PC-9 (cell line): ENCODE measurements at regions not wholly inside any gene's neighbourhood (a gene's known extent, or its start where the extent isn't known, plus 50 kb on each side); places are given as distances from the start of the nearest gene placed in this dataset.

Experiments
- BruUV-seq: library from RNA; stranded (reverse); fragments of 400-500 nt; replicated peaks from 2 replicates; lab custom pipeline; 2021; lab: Mats Ljungman, UMichigan
- CTCF ChIA-PET: fragments of 300-600 bp; sonication (Branson Sonifier 250); formaldehyde crosslinking; loops from one replicate; lab custom pipeline; 2022; ENCODE audit warnings: antibody characterized with exemption; lab: Charles Lee
- POLR2A ChIA-PET: fragments of 300-600 bp; sonication (Branson Sonifier 250); formaldehyde crosslinking; loops from one replicate; lab custom pipeline; 2022; ENCODE audit warnings: antibody characterized with exemption; ENCODE audit not compliant: unreplicated experiment; lab: Charles Lee
- DNase-seq, 2 experiments: peaks; one replicate each; pipeline versions ENCODE4 v3.0.0 to v3.0.0-alpha.2; 2015 to 2022; ENCODE audit warnings: mixed read lengths in 1 of 2
- H2AFZ ChIP-seq: fragments of 200-600 bp; sonication (generic); 2 replicates; pipeline ENCODE4 v1.8.1; 2017; ENCODE audit warnings: antibody characterized with exemption
- H3F3A ChIP-seq: fragments of 200-600 bp; sonication (generic); 2 replicates; pipeline ENCODE4 v1.8.1; 2017; ENCODE audit warnings: antibody characterized with exemption, mild to moderate bottlenecking, low read depth; ENCODE audit not compliant: insufficient read depth
- H3K27ac ChIP-seq: fragments of 200-600 bp; sonication (generic); 2 replicates; pipeline ENCODE4 v1.6.1; 2016; ENCODE audit warnings: mixed run types
- H3K27me3 ChIP-seq: fragments of 200-600 bp; sonication (generic); 2 replicates; pipeline ENCODE4 v1.6.1; 2016; ENCODE audit warnings: low read depth, mixed run types; ENCODE audit not compliant: insufficient read depth
- H3K36me3 ChIP-seq: fragments of 200-600 bp; sonication (generic); 2 replicates; pipeline ENCODE4 v1.6.1; 2016; ENCODE audit warnings: low read depth, mixed run types
- H3K4me1 ChIP-seq: fragments of 200-600 bp; sonication (generic); replicated peaks from 2 replicates; pipeline ENCODE4 v1.6.1; 2016; ENCODE audit warnings: mixed run types; ENCODE audit not compliant: insufficient read depth
- H3K4me2 ChIP-seq: fragments of 200-600 bp; sonication (generic); 2 replicates; pipeline ENCODE4 v1.6.1; 2017; ENCODE audit warnings: mixed run types
- H3K4me3 ChIP-seq: fragments of 200-600 bp; sonication (generic); 2 replicates; pipeline ENCODE4 v1.6.1; 2016; ENCODE audit warnings: mixed run types
- H3K79me2 ChIP-seq: fragments of 200-600 bp; sonication (generic); 2 replicates; pipeline ENCODE4 v1.6.1; 2017; ENCODE audit warnings: low read depth, mixed run types
- H3K9me2 ChIP-seq: fragments of 200-600 bp; sonication (generic); 2 replicates; pipeline ENCODE4 v1.8.1; 2017; ENCODE audit warnings: mild to moderate bottlenecking; ENCODE audit not compliant: insufficient read depth
- H3K9me3 ChIP-seq: fragments of 200-600 bp; sonication (generic); 2 replicates; pipeline ENCODE4 v1.8.1; 2016; ENCODE audit warnings: low read depth; ENCODE audit not compliant: insufficient read depth
- H4K20me1 ChIP-seq: fragments of 200-600 bp; sonication (generic); 2 replicates; pipeline ENCODE4 v1.8.1; 2017; ENCODE audit not compliant: insufficient read depth
- EZH2 ChIP-seq: fragments of 200-600 bp; sonication (generic); IDR thresholded peaks from 2 replicates; pipeline ENCODE4 v1.8.0; 2017; ENCODE audit warnings: antibody characterized with exemption, low read depth
- intact Hi-C: fragments of 100-400 bp; cut with micrococcal nuclease; formaldehyde crosslinking; loops from one replicate; pipeline ENCODE4 v1.10.0; 2022; ENCODE audit not compliant: unreplicated experiment
- TF ChIP-seq, protein P1 (sequence below): fragments of 200-600 bp; sonication (generic); conservative IDR thresholded peaks from 2 replicates; pipeline ENCODE4 v1.6.1; 2017; ENCODE audit warnings: mixed run types, antibody characterized with exemption, mild to moderate bottlenecking, moderate library complexity

DNA sequence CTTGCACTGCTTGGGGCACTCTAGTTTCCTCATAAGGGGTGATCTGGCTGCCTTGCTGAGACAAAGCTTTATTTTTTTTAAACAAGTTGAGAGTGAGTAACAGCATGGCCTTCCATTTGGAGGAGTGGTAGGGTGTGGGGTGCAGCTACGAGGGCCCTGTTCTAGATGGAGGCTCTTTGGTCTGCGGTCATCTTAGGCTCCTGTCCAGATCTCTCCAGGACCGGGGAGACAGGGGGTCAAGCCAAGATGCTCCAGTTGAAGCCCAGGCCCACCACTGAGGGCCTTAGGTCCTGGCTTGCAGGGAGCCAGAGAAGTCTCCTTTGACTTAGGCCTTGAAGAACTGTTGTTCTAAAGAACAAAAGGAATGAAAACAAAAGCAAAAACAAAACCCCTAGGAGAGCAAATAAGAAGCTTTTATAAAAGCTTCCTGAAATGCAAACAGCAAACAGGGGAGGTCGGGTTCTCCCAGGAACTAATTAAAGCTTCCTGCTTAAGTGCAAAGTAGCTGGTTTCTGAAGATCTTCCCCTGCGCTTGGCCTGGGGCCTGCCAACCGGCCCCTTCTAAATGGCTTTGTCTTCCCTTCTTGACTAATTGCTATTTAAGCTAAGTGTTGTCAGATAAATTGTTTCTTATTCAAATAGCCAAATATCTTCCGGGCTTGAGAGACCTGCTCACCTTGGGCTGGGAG is 259.2 kb downstream of the GLRX3 start:
- Histone ChIP-seq H3K36me3 (no peaks in the 10 kb centered on the region), H3K4me3 (no peak overlapping the region), H3K9me2 (no peaks in the 10 kb centered on the region), H3K9me3 (no peaks in the 10 kb centered on the region), H3K79me2 (no peaks in the 10 kb centered on the region), H4K20me1 (no peaks in the 10 kb centered on the region), H3K4me2 (no peak overlapping the region), H3K4me1 (no peaks in the 10 kb centered on the region), H3K27ac (no peak overlapping the region), H2AFZ (no peak overlapping the region), H3F3A (no peaks in the 10 kb centered on the region), H3K27me3 (no peaks in the 10 kb centered on the region)
- DNase-seq: no peak
- intact Hi-C loops: no loop called here
- no TSS peak for BruUV-seq
- ChIA-PET CTCF (interaction anchor here (0.7 kb wide), 1 partner anchor 567 kb away, joined by 4 read pairs; no protein-coding TSS in a partner anchor), POLR2A (no interaction called here)
- TF ChIP-seq, protein P1, sequence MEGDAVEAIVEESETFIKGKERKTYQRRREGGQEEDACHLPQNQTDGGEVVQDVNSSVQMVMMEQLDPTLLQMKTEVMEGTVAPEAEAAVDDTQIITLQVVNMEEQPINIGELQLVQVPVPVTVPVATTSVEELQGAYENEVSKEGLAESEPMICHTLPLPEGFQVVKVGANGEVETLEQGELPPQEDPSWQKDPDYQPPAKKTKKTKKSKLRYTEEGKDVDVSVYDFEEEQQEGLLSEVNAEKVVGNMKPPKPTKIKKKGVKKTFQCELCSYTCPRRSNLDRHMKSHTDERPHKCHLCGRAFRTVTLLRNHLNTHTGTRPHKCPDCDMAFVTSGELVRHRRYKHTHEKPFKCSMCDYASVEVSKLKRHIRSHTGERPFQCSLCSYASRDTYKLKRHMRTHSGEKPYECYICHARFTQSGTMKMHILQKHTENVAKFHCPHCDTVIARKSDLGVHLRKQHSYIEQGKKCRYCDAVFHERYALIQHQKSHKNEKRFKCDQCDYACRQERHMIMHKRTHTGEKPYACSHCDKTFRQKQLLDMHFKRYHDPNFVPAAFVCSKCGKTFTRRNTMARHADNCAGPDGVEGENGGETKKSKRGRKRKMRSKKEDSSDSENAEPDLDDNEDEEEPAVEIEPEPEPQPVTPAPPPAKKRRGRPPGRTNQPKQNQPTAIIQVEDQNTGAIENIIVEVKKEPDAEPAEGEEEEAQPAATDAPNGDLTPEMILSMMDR: no peak
- TF ChIP-seq EZH2: no peak

DNA sequence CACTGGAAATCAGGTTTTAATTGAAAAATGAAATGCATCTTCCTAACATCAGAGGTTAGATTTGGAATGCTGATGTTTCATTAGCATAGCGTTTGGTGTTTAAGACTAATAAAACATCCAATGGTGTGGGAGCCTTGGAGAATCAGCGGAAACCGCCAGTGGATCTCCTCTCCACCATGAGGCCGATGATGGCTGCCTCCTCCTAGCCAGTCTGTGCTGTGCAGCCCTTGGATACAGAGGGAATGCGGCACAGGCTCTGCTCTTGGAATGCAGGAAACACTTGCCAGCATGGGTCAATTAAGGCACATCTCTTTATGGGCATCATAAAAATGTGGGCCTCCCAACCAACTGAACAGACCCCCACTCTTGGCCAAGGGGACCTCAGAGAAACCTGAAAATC is 259.9 kb downstream of the GLRX3 start:
- Histone ChIP-seq H3K4me2 (no peak overlapping the region), H3K9me2 (no peaks in the 10 kb centered on the region), H3K27me3 (no peaks in the 10 kb centered on the region), H3F3A (no peaks in the 10 kb centered on the region), H2AFZ (no peak overlapping the region), H3K4me1 (no peaks in the 10 kb centered on the region), H4K20me1 (no peaks in the 10 kb centered on the region), H3K79me2 (no peaks in the 10 kb centered on the region), H3K4me3 (no peak overlapping the region), H3K27ac (no peak overlapping the region), H3K36me3 (no peaks in the 10 kb centered on the region), H3K9me3 (no peaks in the 10 kb centered on the region)
- TF ChIP-seq EZH2: no peak
- TF ChIP-seq, protein P1: no peak
- BruUV-seq: no TSS peak
- CTCF ChIA-PET: interaction anchor here (0.7 kb wide), 1 partner anchor 567 kb away, joined by 4 read pairs; no protein-coding TSS in a partner anchor
- intact Hi-C loops: no loop called here
- POLR2A ChIA-PET: no interaction called here
- DNase-seq: no peak

DNA sequence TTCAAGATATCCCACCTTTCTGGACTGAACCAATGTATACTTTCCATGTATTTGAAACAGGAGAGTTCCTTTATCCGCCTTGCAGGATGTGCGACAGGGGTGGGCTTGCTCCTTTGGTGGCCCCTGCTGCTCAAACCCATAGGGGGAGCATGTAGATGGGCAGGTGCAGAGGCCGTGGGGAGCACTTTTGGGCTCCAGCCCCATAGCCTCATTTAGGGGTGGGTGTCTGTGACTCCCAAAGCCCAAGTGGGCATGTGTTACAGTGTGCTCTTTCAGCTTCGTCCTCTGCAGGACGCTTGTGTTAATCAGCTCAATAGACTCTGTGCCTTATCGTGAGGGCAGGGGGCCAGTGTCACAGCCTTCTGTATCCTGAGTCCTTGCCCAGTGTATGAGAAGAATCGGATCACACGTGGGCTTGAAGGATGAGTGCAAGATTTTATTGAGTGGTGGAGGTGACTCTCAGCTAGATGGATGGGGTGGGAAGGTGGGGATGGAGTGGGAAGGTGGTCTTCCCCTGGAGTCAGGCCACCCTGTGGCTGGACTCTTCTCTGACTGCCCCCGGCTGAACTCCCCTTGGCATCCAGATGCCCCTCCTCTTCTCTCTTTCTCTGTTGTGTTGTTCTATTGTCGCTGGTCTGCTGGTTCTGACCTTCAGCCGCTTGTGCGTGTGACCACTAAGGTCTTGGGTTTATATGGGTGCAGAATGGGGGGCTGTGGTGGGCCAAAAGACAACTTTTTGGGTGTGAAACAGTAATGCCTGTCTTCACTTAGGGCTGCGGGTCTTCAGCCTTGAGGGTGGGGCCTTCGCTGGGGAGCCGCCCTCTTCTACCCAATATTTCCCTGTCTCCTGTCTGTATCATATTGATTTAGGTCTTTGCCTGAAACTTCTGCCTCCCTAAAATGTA is 262.2 kb downstream of the GLRX3 start:
- Histone ChIP-seq H3K9me2 (no peaks in the 10 kb centered on the region), H3K27me3 (no peaks in the 10 kb centered on the region), H3K9me3 (no peaks in the 10 kb centered on the region), H3K4me2 (no peak overlapping the region), H3K36me3 (no peaks in the 10 kb centered on the region), H3K4me1 (no peaks in the 10 kb centered on the region), H3K4me3 (no peak overlapping the region), H4K20me1 (no peaks in the 10 kb centered on the region), H2AFZ (no peak overlapping the region), H3F3A (no peaks in the 10 kb centered on the region), H3K79me2 (no peaks in the 10 kb centered on the region), H3K27ac (no peak overlapping the region)
- no TSS peak for BruUV-seq
- intact Hi-C loops: no loop called here
- no peak for DNase-seq
- TF ChIP-seq, protein P1: no peak
- TF ChIP-seq EZH2: no peak
- POLR2A ChIA-PET: no interaction called here
- CTCF ChIA-PET: no interaction called here
